ENCODE measurements at regions not wholly inside any gene's neighbourhood (a gene's known extent, or its start where the extent isn't known, plus 50 kb on each side); places are given as distances from the start of the nearest gene placed in this dataset.

- TF ChIP-seq CTCF (IDR thresholded peaks at IDR 0.05) (no peak), POLR2A (IDR thresholded peaks at IDR 0.05) (no peak)
Observed at GRCh38 chr5:104353371-104353770, 790.8 kb upstream of the NUDT12 start.

Data from right lobe of liver (tissue), 4 donors.